ENCODE measurements at regions not wholly inside any gene's neighbourhood (a gene's known extent, or its start where the extent isn't known, plus 50 kb on each side); places are given as distances from the start of the nearest gene placed in this dataset.

- no peaks in the 10 kb centered on the region for H3K4me1 ChIP-seq
- WGBS: 93% methylated on average over 4 of the region's 4 CpGs
Observed at GRCh38 chr2:45205480-45205879, 196.2 kb upstream of the SIX2 start.

GRCh38 chr2:45203400-45203799, 194.1 kb upstream of the SIX2 start:
- no peaks in the 10 kb centered on the region for H3K4me1 ChIP-seq
- H3K4me3 ChIP-seq: no peak overlapping the region
- no peaks in the 10 kb centered on the region for H3K36me3 ChIP-seq
- no peak for DNase-seq (ENCODE audit: low spot score in 2 of 2)
- TF ChIP-seq EP300 (IDR thresholded peaks at IDR 0.05): no peak
- no peak for TF ChIP-seq POLR2AphosphoS5 (IDR thresholded peaks at IDR 0.05)
- no peak for TF ChIP-seq POLR2A (IDR thresholded peaks at IDR 0.05)
- H3K9me3 ChIP-seq: no peaks in the 10 kb centered on the region
- no peak overlapping the region for H3K27ac ChIP-seq
- H3K27me3 ChIP-seq: no peaks in the 10 kb centered on the region

More at GRCh38 chr2:45205480-45205879, 196.2 kb upstream of the SIX2 start:
- H3K27ac ChIP-seq: no peak overlapping the region
- no peak overlapping the region for H3K4me3 ChIP-seq
- TF ChIP-seq POLR2AphosphoS5 (IDR thresholded peaks at IDR 0.05): no peak
- no peak for TF ChIP-seq POLR2A (IDR thresholded peaks at IDR 0.05)
- no peak for TF ChIP-seq EP300 (IDR thresholded peaks at IDR 0.05)
- H3K36me3 ChIP-seq: no peaks in the 10 kb centered on the region
- H3K27me3 ChIP-seq: no peaks in the 10 kb centered on the region
- H3K9me3 ChIP-seq: no peaks in the 10 kb centered on the region
- DNase-seq (ENCODE audit: low spot score in 2 of 2): no peak

GRCh38 chr2:45199973-45200372, 190.7 kb upstream of the SIX2 start:
- no peak for DNase-seq (ENCODE audit: low spot score in 2 of 2)
- Histone ChIP-seq H3K4me3 (no peak overlapping the region), H3K9me3 (no peaks in the 10 kb centered on the region), H3K27me3 (no peaks in the 10 kb centered on the region), H3K27ac (no peak overlapping the region), H3K4me1 (no peaks in the 10 kb centered on the region), H3K36me3 (no peaks in the 10 kb centered on the region)
- WGBS: 86% methylated on average over 4 of the region's 4 CpGs
- TF ChIP-seq POLR2AphosphoS5 (IDR thresholded peaks at IDR 0.05) (no peak), POLR2A (IDR thresholded peaks at IDR 0.05) (no peak), CTCF (IDR thresholded peaks at IDR 0.05) (no peak), EP300 (IDR thresholded peaks at IDR 0.05) (no peak)

GRCh38 chr2:45195916-45196315, 186.7 kb upstream of the SIX2 start:
- H3K9me3 ChIP-seq: no peaks in the 10 kb centered on the region
- WGBS: 63% methylated on average over 2 of the region's 2 CpGs
- TF ChIP-seq POLR2A (IDR thresholded peaks at IDR 0.05): no peak
- no peak for TF ChIP-seq POLR2AphosphoS5 (IDR thresholded peaks at IDR 0.05)
- TF ChIP-seq CTCF (IDR thresholded peaks at IDR 0.05): no peak
- TF ChIP-seq EP300 (IDR thresholded peaks at IDR 0.05): no peak
- H3K4me1 ChIP-seq: peaks cover 4% of the 10 kb centered on the region
- H3K36me3 ChIP-seq: no peaks in the 10 kb centered on the region
- no peaks in the 10 kb centered on the region for H3K27me3 ChIP-seq
- H3K4me3 ChIP-seq: no peak overlapping the region
- no peak for DNase-seq (ENCODE audit: low spot score in 2 of 2)
- no peak overlapping the region for H3K27ac ChIP-seq

DNA sequence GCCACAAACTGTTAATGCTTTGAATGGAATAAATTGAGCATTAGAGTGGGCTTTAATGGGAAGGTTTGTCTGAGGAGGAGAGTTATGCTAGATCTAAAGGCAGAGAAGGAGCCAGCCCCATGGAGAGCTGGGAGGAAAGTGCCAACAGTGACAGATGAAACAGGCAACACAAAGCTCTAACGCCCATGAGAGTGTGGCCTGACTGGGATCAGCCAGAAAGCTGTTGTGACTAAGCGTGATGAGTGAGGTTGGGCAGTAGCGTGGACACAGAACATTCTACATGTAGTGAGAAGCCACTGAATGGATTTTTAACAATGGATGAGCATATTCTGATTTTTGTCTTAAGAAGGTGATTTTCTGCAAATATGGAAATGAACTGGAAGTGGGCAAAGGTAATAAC, 185.3 kb upstream of the SIX2 start:
- Histone ChIP-seq H3K27ac (no peak overlapping the region), H3K9me3 (no peaks in the 10 kb centered on the region), H3K4me1 (peaks cover 4% of the 10 kb centered on the region), H3K36me3 (no peaks in the 10 kb centered on the region), H3K4me3 (no peak overlapping the region), H3K27me3 (no peaks in the 10 kb centered on the region)
- TF ChIP-seq POLR2AphosphoS5 (IDR thresholded peaks at IDR 0.05): no peak
- no peak for TF ChIP-seq EP300 (IDR thresholded peaks at IDR 0.05)
- no peak for TF ChIP-seq CTCF (IDR thresholded peaks at IDR 0.05)
- no peak for TF ChIP-seq POLR2A (IDR thresholded peaks at IDR 0.05)
- no peak for DNase-seq (ENCODE audit: low spot score in 2 of 2)
- WGBS: 59% methylated on average over 3 of the region's 3 CpGs

- WGBS: 85% methylated on average over 4 of the region's 4 CpGs
- H3K27ac ChIP-seq: no peak overlapping the region
- TF ChIP-seq POLR2AphosphoS5 (IDR thresholded peaks at IDR 0.05): no peak
- no peak for TF ChIP-seq POLR2A (IDR thresholded peaks at IDR 0.05)
- no peak for TF ChIP-seq EP300 (IDR thresholded peaks at IDR 0.05)
- TF ChIP-seq CTCF (IDR thresholded peaks at IDR 0.05): no peak
- DNase-seq (ENCODE audit: low spot score in 2 of 2): no peak
- no peak overlapping the region for H3K4me3 ChIP-seq
- no peaks in the 10 kb centered on the region for H3K36me3 ChIP-seq
- H3K4me1 ChIP-seq: peaks cover 4% of the 10 kb centered on the region
- H3K9me3 ChIP-seq: no peaks in the 10 kb centered on the region
- H3K27me3 ChIP-seq: no peaks in the 10 kb centered on the region
Observed at GRCh38 chr2:45193581-45193980, 184.3 kb upstream of the SIX2 start.

Measured in suprapubic skin (tissue), 4 donors.